ENCODE measurements at regions not wholly inside any gene's neighbourhood (a gene's known extent, or its start where the extent isn't known, plus 50 kb on each side); places are given as distances from the start of the nearest gene placed in this dataset.
"Not testable (repeated sequence)": the region's sequence is repeated elsewhere in the genome, so short reads cannot be mapped to it uniquely, and the experiment has no call there.

GRCh38 chr14:48341069-48341468 is 665.7 kb upstream of the MDGA2 start:
- DNase-seq, result no peak

DNA sequence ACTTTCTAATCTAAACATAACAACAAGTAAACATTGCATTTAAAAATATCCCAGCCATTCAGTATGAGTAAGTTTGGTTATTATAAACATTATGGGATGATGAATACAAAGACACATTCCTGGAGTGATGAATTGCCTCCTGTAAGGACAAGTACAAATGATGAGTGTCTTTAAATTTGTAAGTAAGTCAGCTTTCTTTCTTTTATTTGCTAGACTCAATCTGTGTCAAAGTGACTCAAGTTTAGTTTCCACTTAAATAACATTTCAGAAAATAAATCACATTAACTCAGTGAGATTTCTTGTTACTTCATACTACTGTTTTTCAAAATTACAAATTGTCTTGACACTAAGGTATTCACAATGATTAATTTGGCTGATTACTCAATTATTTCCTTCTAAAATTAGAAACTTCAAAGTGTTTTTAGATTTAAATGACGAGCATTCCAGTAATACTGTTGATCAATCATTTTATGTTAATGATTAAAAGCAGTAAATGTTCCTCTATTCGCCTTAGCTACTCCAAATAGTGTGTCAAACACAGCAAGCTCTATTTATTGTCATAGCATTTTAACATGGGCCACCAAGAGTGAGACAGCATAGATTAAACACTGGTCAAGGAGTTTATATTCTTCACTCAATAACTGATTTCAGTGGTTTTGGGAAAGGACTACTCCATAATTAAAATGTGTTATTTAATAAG is 658.0 kb upstream of the MDGA2 start:
- no peak for DNase-seq

GRCh38 chr14:48331421-48331820 is 656.0 kb upstream of the MDGA2 start:
- no peak for DNase-seq

DNA sequence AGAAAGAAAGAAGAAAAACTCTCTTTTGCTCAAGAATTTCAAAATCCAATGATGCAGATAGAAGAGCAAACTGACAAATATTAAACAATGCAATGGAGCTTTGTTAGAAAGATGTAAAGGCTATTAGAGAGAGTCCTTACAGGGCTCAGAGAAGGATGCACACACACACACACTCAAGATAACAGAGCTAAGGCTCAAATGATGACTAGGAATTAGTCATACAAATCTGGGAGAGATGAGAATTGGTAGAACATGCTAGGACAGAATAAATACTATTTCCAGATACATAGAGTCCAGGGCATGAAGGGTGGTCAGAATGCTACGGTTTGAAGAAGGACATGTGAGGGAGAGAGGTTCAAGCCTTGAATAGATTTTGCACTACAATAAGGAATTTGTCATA is 650.1 kb upstream of the MDGA2 start:
- no peak for DNase-seq

GRCh38 chr14:48323665-48324064 is 648.3 kb upstream of the MDGA2 start:
- DNase-seq, result no peak

GRCh38 chr14:48319823-48320222 is 644.4 kb upstream of the MDGA2 start:
- no peak for DNase-seq

- DNase-seq, result no peak
Observed at GRCh38 chr14:48304729-48305128, 629.3 kb upstream of the MDGA2 start.

- no peak for DNase-seq
Observed at GRCh38 chr14:48289701-48290100, 614.3 kb upstream of the MDGA2 start.

DNA sequence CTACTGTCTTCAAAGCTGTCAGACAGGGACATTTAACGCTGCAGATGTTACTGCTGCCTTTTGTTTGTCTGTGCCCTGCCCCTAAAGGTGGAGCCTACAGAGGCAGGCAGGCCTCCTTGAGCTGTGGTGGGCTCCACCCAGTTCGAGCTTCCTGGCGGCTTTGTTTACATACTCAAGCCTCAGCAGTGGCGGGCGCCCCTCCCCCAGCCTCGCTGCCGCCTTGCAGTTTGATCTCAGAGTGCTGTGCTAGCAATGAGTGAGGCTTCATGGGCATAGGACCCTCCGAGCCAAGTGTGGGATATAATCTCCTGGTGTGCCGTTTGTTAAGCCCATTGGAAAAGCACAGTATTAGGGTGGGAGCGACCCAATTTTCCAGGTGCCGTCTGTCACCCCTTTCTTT is 609.8 kb upstream of the MDGA2 start:
- not testable (repeated sequence) for DNase-seq

DNA sequence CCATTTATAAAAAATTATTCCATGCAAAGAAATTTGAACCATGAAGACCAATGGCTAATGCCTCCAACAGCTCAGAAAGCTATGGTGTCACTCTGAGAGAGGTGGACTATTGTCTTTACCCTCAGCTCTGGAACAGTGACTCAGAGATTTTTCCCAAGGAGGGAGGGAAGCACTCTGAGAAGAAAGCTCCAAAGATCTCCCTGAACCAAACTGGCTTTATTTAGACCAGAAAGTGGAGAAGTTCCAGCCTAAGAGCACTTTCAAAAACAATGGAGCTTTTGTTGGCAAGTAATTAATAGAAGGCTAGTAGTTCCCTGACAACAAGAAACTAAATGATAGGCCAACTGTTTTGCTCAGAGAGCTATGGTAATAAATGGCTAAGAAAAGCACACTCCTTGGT is 599.9 kb upstream of the MDGA2 start:
- DNase-seq, result no peak

- no peak for DNase-seq
Observed at GRCh38 chr14:48274826-48275225, 599.4 kb upstream of the MDGA2 start.

- DNase-seq, result not testable (repeated sequence)
Observed at GRCh38 chr14:48267926-48268325, 592.5 kb upstream of the MDGA2 start.

DNA sequence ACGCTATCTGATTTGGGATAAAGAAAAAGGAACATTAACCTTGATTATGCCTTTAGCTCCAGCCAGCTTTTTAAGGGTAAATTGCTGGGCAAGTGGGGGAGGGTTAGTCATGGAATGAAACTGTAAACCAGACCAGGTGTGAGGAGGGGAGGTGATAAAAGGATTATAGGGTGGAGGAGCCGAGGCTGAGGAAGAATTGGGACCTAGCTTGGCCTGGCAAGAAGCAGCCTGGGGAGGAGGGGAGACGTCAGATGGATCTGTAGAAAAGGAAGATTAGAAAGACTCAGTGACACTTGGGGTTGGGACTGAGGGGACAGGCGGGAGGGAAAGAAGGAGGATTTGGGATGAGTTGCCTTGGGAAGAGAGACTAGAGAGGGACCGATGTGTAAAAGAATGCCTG is 590.8 kb upstream of the MDGA2 start:
- DNase-seq, result not testable (repeated sequence)

DNA sequence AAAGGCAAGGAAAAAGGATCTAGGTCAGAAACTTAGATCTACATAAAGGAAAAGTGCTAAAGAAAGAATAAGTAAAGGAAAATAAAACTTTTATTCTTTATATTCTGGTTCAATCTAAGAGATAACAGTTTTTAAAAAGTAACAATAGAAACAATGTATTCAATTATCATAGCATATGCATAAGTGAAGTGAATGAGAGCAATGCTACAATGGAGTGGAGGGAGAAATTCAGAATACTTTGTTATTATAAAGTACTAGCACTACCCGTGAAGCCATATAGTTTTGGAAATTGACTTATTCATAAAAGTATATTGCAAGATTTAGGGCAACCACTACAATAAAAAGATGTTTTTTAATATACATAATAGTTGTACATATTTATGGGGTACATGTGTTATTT is 586.0 kb upstream of the MDGA2 start:
- DNase-seq, result no peak

GRCh38 chr14:48260394-48261295 is 585.2 kb upstream of the MDGA2 start:
- DNase-seq, result not testable (repeated sequence)

GRCh38 chr14:48259876-48260275 is 584.5 kb upstream of the MDGA2 start:
- not testable (repeated sequence) for DNase-seq

GRCh38 chr14:48259232-48259631 is 583.8 kb upstream of the MDGA2 start:
- DNase-seq, result not testable (repeated sequence)

- not testable (repeated sequence) for DNase-seq
Observed at GRCh38 chr14:48258703-48259102, 583.3 kb upstream of the MDGA2 start.

- DNase-seq, result no peak
Observed at GRCh38 chr14:48253020-48253419, 577.6 kb upstream of the MDGA2 start.

DNA sequence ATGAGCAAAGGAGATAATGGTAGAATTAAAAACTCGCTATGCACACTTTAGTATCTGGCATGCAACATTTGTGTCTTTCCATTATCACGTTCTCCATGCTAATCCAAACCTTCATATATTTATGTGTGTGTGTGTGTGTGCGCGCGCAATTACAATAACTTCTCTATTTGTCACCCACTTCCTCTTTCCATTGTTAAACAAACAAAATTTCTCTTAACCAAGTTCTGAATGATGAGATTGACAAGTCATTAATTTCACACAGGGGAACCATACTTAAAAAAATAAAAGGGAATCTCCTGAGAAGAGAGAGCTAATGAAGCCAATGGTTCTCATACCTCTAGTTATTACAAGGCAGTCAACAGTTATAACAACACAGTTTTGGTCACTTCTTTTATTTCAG is 575.9 kb upstream of the MDGA2 start:
- no peak for DNase-seq

GRCh38 chr14:48250575-48250974 is 575.2 kb upstream of the MDGA2 start:
- DNase-seq, result no peak

- DNase-seq, result no peak
Observed at GRCh38 chr14:48247977-48248376, 572.6 kb upstream of the MDGA2 start.

DNA sequence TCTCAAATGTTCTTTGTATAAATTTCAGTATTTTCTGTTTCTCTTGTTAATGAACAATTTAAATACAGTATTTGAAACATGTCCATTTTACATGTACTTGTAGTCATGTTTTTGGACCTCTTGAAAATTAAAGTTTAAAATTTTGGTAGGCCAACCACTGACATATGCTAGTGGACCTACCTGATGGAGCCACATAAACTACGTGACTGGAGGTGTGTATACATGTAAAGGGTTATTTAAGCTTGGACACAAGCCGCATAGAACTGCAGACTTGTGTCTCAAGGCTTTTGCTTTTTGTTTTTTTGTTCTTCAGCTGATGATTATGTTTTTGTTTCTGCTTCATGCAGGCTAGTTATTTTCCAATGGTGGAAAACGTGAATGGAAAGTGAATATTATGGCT is 568.5 kb upstream of the MDGA2 start:
- no peak for DNase-seq

GRCh38 chr14:48229091-48229490 is 553.7 kb upstream of the MDGA2 start:
- no peak for DNase-seq

Measured in NCI-H1092 treated with DMSO at 0.1 percent for 48 hours (cell line).